CD4-positive, alpha-beta T cell treated with Interleukin-4 for 1 hour (primary cell): ENCODE measurements at regions not wholly inside any gene's neighbourhood (a gene's known extent, or its start where the extent isn't known, plus 50 kb on each side); places are given as distances from the start of the nearest gene placed in this dataset.
"Not testable (repeated sequence)": the region's sequence is repeated elsewhere in the genome, so short reads cannot be mapped to it uniquely, and the experiment has no call there.

Source experiments
- DNase-seq, 2 donors: peaks; one replicate each; pipeline ENCODE4 v3.0.0-alpha.2; 2020 to 2022

DNA sequence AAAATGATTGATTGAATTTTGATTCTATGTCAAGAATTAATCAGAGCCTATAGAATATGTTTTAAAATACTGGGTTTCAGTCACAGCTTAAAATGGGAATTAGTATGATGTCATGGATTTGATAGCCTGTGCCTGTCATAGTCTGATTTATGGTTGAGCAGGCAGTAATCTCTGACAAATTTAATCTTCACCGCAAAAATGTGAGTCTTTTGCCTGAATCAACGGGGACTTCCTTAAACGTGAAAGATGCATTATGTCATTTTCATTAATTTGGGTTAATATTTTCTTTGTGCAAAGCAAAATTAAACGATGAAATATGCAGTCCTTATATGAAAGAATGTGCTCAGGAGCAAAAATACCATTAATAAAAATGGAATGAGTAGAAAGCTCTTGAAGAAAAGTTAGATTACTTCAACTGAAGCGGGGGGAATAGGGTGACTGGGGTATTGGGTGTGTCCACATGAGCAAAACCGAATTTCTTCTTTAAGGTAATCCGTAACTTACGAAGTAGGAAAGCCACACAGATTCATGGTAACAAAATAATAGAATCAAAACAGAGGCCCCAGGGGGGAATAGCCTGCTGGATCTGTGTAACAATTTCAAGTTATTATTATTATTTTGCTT, 339.6 kb upstream of the NOX3 start:
- no peak for DNase-seq

DNA sequence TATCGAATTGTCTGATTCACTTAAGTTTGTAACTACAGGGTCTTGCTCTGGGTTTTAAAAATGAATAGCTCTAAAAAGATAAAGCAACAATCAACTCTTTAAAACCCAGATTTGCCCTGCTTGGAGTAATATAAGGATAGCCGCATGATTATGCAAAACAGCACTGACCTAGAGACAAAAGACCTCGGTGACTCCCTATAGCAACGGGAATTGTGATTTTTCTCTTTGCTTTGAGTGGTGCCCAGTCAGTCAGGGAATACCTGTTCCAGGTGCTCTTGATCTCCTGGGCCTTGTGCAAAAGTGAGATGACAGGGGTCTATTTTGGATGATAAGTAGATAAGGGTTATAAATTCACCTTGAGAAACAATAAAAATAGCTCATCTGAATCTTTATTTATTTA, 336.3 kb upstream of the NOX3 start:
- no peak for DNase-seq

DNA sequence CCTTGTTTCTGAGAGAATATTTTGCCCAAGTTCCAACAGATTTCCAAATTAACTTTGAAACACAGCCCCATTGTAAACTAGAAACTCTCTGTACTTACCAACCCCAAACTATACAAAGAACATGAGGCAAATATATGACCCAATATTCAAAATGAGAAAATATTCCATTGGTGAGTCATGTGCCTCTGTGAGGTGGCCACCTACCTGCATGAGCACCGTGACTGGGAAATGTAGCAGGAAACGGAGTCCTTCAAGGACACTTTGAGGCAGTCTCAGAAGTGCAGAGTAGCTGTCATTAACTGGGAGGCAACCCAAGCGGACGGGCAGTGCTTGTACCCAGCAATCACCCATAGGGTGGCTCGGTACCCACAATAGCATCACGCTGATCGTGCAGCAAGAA, 335.5 kb upstream of the NOX3 start:
- DNase-seq, result no peak

DNA sequence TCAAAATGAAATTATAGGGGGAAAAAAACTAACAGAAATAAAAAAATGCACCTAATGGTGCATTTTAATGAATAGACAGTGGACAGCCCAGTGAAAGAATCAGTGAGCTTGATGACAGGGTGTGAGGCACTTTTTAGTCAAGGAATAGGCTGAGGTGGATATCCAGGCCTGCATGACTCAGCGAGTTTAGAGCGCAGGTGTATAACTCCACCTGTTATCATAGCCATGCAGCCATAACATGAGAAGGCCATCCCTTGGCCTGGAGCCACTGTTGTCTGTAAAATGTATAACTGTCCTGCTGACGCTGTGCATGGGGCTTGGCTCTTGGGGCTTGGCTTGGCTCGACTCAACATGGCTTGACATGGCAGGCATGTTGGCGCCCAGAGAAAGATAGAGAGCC, 331.5 kb upstream of the NOX3 start:
- no peak for DNase-seq

DNA sequence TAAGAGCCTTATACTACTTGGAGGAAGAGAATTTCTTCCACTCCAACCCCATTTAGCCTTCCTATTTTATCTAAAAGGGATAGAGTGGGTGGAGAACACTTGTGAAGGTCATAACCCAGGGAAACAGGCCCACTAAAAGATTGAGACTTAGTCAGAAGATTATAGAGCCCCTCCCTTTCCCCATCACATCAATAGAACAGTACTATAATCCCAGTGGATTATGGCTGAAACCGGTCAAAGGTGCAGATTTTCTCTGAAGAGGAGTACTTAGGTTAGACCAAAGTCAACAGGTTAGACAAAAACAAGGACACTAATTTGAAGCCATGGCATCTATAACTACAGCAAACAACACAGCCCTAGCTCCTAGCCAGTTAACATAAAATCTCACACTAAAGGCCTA, 330.9 kb upstream of the NOX3 start:
- DNase-seq, result no peak

DNA sequence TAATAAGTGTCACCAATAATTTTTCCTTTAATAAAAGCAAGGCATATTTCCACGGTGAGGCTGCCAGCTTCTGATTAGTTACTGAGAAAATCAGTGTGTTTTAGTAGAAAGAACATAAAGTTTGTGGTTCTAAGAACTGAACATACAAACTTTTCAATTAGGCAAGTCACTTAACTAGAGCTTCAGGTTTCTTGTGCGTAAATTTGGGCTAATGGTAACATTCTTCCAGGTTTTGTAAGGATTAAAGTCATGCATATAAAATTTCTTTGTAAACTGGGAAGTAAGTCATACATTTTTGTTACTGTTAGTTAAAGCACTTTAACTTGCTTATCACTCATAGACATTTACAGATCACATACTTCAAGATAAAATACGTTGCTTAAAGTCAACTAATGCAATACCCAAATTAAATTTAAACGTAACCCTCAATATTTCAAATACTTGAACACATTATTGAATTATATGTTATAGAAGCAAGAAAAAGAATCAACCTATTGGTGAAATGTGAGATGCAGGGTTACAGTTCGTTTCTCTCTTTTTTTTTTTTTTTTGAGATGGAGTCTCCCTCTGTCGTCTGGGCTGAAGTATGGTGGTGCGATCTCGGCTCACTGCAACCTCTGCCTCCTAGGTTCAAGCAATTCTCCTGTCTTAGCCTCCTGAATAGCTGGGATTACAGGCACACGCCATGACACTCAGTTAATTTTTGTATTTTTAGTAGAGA, 327.3 kb upstream of the NOX3 start:
- no peak for DNase-seq

DNA sequence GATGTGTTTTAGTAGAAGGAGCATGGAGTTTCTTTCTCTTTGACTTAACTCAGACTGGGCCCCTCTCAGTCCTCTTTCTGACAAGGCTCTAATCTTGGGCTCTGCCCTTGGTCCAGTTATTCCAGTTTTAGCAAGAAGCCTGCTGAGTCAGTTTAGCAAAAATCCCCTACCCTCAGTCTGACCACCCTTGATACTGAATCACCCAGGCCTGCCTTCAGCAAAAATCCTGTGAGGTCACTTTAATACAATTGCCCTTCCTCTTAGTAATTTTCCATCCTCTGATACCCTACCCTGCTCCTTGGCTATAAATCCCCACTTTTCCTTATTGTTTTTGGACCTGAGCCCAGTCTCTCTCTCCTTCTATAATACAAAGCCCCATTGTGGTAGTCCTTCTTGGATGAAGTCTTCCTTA, 326.7 kb upstream of the NOX3 start:
- DNase-seq, result no peak

DNA sequence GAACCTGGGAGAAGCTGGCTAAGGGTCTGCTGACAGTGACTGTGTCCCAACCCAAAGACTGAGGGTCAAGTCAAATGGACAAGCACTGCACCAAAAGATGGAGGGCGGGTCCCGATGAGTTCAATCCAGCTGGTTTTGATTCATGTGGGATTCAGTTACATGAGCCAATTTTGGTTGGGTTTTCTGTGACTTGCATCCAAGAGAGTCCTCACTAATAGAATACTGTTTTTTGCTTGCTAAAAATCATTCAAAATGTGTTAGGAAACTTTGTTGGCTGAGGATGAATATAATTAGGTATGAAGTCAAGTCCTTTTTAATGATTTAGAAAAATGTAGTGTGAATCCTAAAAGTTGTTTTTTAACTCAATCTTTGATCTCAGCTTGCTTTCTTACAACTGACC, 323.8 kb upstream of the NOX3 start:
- no peak for DNase-seq

DNA sequence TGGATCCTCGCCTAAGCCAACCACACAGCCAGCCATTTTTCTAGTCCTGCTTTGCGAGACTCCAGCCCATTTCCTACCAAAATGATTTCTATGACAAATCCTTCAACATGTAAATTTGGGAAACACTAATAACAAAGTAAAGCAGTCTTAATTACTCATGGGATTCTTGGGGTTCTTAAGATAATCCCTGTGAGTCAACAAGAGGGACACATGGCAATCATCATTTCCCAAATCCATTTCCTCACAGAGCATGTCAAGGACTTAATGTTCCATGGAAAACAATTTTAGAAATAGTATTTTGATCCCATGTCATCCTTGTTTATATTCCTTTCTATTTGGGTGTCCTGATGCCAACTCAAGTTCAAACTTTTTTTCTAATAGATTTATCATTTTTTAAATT, 322.7 kb upstream of the NOX3 start:
- no peak for DNase-seq

DNA sequence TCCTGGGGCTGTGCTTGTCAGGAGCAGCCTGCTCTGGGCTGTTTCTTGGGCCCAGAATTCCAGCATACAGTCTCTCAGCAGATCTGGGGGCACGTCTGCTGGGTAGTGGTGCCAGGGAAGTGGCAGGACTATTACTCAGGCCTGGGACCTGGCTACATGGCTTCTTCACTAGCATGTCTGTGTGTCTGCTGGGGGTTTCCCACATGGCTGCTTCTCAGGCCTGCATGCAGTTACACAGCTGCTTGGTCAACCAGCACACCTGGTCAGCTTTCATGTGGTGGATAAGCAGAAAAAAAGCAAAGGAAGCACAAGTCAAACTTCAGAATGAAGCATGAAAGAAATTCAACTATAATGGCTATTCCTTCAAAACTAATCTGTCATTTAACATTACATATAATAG, 316.2 kb upstream of the NOX3 start:
- DNase-seq, result no peak

DNA sequence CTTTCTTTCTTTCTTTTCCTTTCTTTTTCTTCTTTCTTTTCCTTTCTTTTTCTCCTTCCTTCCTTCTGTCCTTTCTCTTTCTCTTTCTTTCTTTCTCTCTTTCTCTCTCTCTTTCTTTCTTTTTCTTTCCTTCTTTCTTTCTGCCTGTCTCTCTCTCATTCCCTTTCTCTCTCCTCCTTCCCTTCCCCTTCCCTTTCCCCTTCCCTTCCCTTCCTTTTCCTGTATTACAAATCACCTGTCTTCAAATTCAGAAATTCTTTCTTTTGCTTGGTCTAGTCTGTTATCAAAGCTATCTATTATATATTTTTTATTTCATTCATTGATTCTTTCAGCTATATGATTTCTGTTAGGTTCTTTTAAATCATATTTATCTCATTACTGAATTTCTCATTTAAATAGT, 315.2 kb upstream of the NOX3 start:
- DNase-seq, result no peak

DNA sequence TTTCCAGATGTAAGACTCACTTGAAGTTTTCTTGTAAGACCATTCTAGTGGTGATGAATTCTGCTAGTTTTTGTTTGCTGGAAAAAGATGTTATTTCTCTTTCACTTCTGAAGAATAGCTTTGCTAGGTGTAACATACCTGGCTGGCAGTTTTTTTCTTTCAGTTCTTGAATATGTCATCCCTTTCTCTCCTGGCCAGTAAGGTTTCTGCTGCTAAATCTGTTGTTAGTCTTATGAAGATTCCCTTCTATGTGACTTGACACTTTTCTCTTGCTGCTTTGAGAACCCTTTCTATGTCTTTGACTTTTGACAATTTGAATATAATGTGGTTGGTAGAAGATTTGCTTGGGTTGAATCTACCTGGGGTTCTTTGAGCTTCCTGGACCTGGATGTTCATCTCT, 314.7 kb upstream of the NOX3 start:
- DNase-seq, result no peak

DNA sequence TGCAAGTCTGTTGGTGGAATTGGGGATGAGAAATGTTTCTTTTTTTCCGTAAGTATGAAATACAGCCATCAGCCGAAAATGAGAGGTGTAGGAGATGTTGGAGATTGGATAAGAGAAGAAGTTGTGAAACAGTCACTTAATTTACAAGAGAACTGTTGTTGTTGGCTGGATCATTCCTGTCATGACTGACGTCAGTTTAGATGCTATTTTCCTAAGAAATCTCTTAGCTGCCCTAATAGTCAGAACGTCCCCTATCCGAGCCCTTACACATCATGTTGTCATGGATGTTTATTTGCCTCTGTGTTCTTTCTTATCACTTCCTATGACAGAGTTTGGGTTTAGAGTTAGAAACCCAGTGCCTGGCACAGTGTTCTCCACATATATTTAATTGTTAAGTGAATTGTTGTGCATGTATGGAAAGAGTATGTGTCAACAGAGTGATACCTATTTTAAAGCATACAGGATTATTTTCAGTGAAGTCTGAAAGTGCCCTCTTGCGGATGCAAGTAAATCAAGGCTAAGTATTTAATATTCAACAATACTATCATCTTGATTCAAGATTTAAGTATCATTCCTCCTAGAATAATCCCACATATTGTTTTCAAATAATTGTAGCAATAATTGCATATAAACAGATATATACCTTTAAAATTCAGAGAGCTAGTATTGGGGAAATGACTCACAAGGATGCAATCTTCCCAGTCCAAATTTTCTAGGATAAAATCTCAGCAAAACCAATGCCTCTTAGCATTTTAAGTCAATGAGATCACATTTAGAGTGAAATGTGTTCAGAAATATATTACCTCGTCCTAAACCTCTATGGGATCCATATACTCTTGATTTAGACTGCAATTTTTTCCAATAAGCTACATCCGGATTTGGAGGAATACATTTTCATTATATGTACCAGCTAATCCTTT, 309.9 kb upstream of the NOX3 start:
- no peak for DNase-seq

DNA sequence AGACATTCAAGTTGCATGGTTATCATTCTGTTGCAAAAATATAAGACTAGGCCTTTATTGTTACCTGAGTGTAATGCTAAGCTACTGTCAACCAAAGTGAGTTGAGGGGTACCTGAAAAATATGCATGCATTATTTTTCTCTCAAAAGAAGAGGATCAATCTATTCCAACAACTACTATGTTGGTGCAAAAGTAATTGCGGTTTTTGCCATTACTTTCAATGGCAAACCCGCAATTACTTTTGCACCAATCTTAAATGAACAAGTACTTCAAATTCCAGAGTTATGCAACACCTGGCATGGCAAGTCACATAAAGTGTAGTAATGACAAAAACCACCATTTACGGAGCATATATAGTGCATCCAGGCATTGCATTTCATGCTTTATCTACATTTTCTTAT, 307.0 kb upstream of the NOX3 start:
- DNase-seq, result no peak

DNA sequence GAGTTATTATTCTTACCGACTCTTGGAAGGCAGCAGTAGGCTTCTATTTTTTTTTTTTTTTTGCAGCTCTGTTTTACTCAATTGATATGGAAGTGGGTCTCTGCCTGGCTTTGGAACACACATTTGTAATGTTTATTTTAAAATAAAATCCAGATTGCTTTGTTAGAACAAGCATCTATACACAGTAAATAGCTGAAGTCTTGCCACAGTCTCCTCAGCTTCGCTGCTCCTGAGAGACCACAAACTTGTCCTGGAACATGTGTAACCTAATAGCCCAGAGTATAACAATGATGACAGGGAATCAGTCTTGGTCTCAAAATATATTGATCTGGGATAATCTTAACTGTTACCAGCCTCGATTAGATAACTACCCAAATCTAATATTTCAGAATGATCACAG, 299.8 kb upstream of the NOX3 start:
- DNase-seq, result no peak

DNA sequence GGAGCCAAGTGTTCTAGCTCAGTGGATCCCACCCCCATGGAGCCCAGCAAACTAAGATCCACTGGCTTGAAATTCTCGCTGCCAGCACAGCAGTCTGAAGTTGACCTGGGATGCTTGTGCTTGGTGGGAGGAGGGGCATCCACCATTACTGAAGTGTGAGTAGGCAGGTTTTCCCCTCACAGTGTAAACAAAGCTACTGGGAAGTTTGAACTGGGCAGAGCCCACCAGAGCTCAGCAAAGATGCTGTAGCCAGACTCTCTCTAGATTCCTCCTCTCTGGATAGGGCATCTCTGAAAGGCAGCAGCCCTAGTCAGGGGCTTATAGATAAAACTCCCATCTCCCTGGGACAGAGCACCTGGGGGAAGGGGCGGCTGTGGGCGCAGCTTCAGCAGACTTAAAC, 293.1 kb upstream of the NOX3 start:
- not testable (repeated sequence) for DNase-seq

DNA sequence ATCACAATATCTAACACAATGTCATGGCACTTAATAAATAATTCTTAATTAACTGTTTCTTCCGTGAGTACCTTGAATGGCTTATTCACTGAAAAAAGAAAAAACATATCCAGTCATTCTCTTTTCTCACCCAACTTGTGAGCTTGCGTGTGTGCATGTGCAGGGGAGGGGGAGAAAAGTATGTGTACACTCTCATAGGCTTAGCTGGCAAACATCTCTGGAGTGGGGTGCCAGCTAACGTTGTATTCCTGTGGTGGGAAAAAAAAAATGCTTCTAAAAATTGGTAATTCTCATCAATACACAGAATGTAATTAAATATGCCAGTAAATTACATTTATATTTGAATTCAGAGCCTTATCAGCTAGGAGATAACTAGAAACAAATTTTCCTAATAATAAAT, 291.9 kb upstream of the NOX3 start:
- no peak for DNase-seq

DNA sequence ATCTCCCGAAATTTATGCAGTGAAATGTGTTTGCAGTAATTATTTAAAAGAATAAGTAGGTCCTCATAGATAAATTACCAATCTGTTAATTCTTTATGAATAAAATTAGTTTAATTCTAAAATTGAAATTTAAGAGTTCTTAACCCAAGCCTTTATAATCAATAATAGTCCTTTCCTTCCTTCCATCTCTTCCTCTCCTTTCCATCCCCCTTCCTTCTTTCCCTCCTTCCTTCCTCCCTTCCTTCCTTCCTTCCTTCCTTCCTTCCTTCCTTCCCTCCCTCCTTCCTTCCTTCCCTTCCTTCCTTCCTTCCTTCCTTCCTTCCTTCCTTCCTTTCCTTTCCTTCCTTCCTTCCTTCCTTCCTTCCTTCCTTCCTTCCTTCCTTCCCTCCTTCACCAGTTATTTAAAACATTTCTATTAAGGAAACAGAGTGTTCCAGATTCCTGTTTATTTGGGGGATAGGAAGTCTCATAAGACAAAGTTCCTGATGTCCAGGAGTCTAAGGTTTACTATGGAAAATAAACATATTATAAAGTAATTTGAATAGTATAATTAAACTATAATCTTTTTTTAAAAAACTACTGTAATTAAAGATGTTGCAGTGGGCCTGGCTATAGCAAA, 285.3 kb upstream of the NOX3 start:
- no peak for DNase-seq

DNA sequence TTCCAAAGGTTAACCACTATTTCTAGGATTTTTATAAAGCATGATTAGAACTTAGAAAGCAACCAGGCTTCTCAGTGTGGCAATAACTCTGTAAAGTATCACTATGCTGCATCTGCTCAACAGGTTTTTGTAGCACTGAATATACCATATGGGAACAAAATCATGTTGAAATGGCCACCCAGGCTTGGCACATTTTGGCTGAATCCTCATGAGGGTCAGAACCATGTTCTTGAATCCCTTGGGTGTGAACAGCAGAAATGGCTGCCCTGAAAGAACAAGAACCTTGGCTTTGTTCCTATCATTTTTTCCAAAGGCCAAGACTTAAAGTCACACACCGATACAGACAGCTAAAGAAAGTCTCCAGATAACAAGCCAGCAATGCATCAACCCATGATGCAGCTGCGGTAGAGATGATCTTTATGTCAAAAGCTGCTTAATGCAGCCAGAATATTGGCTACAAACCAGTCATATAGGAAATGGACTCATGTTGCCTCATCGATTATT, 283.0 kb upstream of the NOX3 start:
- DNase-seq, result no peak

DNA sequence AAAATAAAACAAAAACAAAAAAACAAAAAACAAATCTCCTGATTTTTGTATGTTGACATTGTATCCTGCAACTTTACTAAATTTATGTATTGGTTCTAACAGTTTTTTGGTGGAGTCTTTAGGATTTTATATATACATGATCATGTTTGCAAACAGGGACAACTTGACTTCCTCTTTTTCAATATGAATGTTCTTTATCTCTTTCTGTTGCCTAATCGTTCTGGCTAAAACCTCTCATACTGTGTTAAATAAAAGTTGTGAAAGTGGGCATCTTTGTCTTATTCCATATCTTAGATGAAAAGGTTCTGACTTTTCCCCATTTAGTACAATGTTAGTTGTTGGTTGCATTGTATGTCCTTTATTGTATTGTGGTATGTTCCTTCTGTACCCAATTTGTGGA, 261.7 kb upstream of the NOX3 start:
- DNase-seq, result no peak

DNA sequence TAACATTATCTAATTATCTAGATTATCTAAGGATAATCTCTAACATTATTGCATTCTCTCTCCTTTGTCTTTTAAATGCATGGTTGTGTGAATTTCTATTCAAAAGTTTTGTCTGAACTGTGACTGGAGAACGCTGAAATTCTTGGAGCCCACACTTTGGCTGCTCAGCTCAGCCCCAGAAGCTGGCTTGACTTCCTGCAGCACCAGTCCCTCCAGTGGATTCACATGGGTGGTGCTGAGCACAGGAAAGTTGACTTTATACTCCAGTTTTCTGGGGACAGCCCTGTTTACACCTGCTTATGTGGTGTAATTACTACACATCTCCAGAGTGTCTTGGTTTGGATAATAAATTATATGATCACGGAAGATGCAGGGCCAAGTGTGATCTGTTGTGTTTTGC, 255.1 kb upstream of the NOX3 start:
- DNase-seq, result no peak

DNA sequence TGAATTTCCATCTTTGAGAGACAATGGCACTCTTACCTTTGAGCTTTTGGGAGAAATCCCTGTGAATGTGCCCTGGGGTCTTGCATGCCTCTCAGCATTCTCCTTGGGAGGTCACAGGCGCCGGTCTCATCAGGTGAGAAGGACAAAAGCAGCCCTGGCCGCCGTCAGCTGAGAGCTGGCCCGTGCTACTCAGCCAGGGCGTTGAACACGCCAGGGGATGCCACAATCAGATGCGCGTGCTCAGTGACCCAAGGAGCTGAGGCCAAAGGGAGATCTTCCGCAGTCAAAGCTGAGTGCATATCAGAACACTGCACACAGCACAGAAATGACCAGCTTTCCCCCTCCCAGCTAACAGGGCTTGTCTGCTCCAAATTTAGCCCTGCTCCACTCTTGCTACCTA, 253.6 kb upstream of the NOX3 start:
- no peak for DNase-seq

DNA sequence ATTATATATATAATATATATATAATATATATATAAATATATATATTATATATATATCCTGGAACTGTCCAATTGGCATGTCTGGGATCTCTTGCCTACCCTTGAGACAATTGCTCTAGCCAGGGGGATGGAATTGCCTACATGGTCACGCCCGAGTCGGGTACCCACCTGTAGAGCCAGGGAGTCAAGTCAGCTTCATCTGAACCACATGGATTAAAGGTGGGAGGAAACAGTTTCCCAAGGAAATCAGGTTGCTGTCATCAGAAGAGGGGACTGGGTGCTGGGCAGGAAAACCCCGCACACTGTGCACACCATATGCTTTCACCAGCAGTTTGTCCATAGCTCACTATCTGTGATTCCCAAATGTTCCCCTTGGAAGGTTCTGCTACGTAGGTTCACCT, 252.5 kb upstream of the NOX3 start:
- no peak for DNase-seq
